Caki2 (cell line): ENCODE measurements at regions not wholly inside any gene's neighbourhood (a gene's known extent, or its start where the extent isn't known, plus 50 kb on each side); places are given as distances from the start of the nearest gene placed in this dataset.

Experiments used
- DNase-seq: peaks from one replicate; pipeline ENCODE4 v3.0.0-alpha.2; 2015; ENCODE audit warnings: low read depth
- in situ Hi-C: cut with HindIII; loops from 2 replicates; pipeline ENCODE4 v1.10.0; 2016; ENCODE audit warnings: low sequenced_read_pairs, low pct_unique_long_range_greater_than_20kb, mixed read lengths

GRCh38 chr3:193978030-193978429 is 157.9 kb upstream of the HES1 start:
- DNase-seq, result no peak
- in situ Hi-C loops, result no loop called here

- DNase-seq, result no peak
- in situ Hi-C loops, result no loop called here
Observed at GRCh38 chr3:193978486-193978885, 157.5 kb upstream of the HES1 start.

- in situ Hi-C loops, result no loop called here
- DNase-seq, result no peak
Observed at GRCh38 chr3:193980326-193980725, 155.6 kb upstream of the HES1 start.

GRCh38 chr3:193980905-193981304 is 155.0 kb upstream of the HES1 start:
- in situ Hi-C loops, result no loop called here
- DNase-seq, result no peak

GRCh38 chr3:193981504-193981903 is 154.4 kb upstream of the HES1 start:
- in situ Hi-C loops, result no loop called here

GRCh38 chr3:193982258-193982659 is 153.7 kb upstream of the HES1 start:
- DNase-seq, result peak; percentile 19
- in situ Hi-C loops, result no loop called here

More at GRCh38 chr3:193981504-193981903, 154.4 kb upstream of the HES1 start:
- no peak for DNase-seq

- in situ Hi-C loops, result no loop called here
- no peak for DNase-seq
Observed at GRCh38 chr3:193983846-193984818, 151.8 kb upstream of the HES1 start.

GRCh38 chr3:193984876-193985275 is 151.1 kb upstream of the HES1 start:
- no peak for DNase-seq
- in situ Hi-C loops, result no loop called here

GRCh38 chr3:193987186-193987585 is 148.8 kb upstream of the HES1 start:
- in situ Hi-C loops, result no loop called here

GRCh38 chr3:193989186-193989585 is 146.8 kb upstream of the HES1 start:
- no peak for DNase-seq

More at GRCh38 chr3:193987186-193987585, 148.8 kb upstream of the HES1 start:
- no peak for DNase-seq

GRCh38 chr3:193991666-193992424 is 144.1 kb upstream of the HES1 start:
- no peak for DNase-seq
- in situ Hi-C loops, result no loop called here

More at GRCh38 chr3:193989186-193989585, 146.8 kb upstream of the HES1 start:
- in situ Hi-C loops, result no loop called here

GRCh38 chr3:193992425-193993037 is 143.4 kb upstream of the HES1 start:
- in situ Hi-C loops, result no loop called here

GRCh38 chr3:193996221-193996620 is 139.7 kb upstream of the HES1 start:
- DNase-seq, result no peak
- in situ Hi-C loops, result no loop called here

More at GRCh38 chr3:193992425-193993037, 143.4 kb upstream of the HES1 start:
- DNase-seq, result no peak

GRCh38 chr3:193996641-193997089 is 139.3 kb upstream of the HES1 start:
- in situ Hi-C loops, result no loop called here
- no peak for DNase-seq

GRCh38 chr3:193997228-193998122 is 138.5 kb upstream of the HES1 start:
- in situ Hi-C loops, result no loop called here
- DNase-seq, result no peak

- in situ Hi-C loops, result no loop called here
- no peak for DNase-seq
Observed at GRCh38 chr3:193998123-193998448, 137.9 kb upstream of the HES1 start.

- in situ Hi-C loops, result no loop called here
- no peak for DNase-seq
Observed at GRCh38 chr3:193998628-193999195, 137.2 kb upstream of the HES1 start.

- in situ Hi-C loops, result no loop called here
- DNase-seq, result no peak
Observed at GRCh38 chr3:194000100-194000499, 135.8 kb upstream of the HES1 start.
